Osteoblast (primary cell): ENCODE measurements at regions not wholly inside any gene's neighbourhood (a gene's known extent, or its start where the extent isn't known, plus 50 kb on each side); places are given as distances from the start of the nearest gene placed in this dataset. TPM values are rescaled to one million over a fixed set of nuclear protein-coding genes. Genes with fewer than 3 reads are reported as not detected.

ENCODE experiments used
- DNase-seq: peaks from one replicate; pipeline ENCODE4 v3.0.0; 2011; ENCODE audit warnings: low spot score, mixed read lengths; ENCODE audit not compliant: insufficient read length; ENCODE audit errors: missing footprints
- H2AFZ ChIP-seq: 2 replicates; pipeline ENCODE4 v1.6.0; 2011; ENCODE audit warnings: mild to moderate bottlenecking, low read length
- H3K27ac ChIP-seq: 2 replicates; pipeline ENCODE4 v1.5.1; 2011; ENCODE audit warnings: mild to moderate bottlenecking, low read depth, low read length, moderate library complexity
- H3K27me3 ChIP-seq: 2 replicates; pipeline ENCODE4 v1.6.0; 2012; ENCODE audit warnings: mild to moderate bottlenecking, control low read depth, inconsistent platforms, low read length, moderate library complexity; ENCODE audit not compliant: insufficient read depth
- H3K36me3 ChIP-seq: 2 replicates; pipeline ENCODE4 v1.5.1; 2011; ENCODE audit warnings: mild to moderate bottlenecking, low read length, control low read depth, moderate library complexity; ENCODE audit not compliant: insufficient read depth
- H3K4me1 ChIP-seq: 2 replicates; pipeline ENCODE4 v1.5.1; 2011; ENCODE audit warnings: mild to moderate bottlenecking, low read length, control low read depth, moderate library complexity; ENCODE audit not compliant: insufficient read depth
- H3K4me2 ChIP-seq: 2 replicates; pipeline ENCODE4 v1.6.0; 2011; ENCODE audit warnings: mild to moderate bottlenecking, low read length; ENCODE audit not compliant: insufficient read depth
- H3K4me3 ChIP-seq: fragments of 200-600 bp; sonication (generic); 3 replicates; pipeline ENCODE4 v1.5.1; 2012; ENCODE audit warnings: mild to moderate bottlenecking, low read length, inconsistent platforms; ENCODE audit not compliant: insufficient read depth
- H3K79me2 ChIP-seq: 2 replicates; pipeline ENCODE4 v1.6.0; 2012; ENCODE audit warnings: mild to moderate bottlenecking, low read length, control low read depth, inconsistent platforms; ENCODE audit not compliant: insufficient read depth
- H3K9me3 ChIP-seq: 2 replicates; pipeline ENCODE4 v1.5.1; 2011; ENCODE audit warnings: low read depth, low read length, control low read depth
- H4K20me1 ChIP-seq: 2 replicates; pipeline ENCODE4 v1.6.0; 2012; ENCODE audit warnings: mild to moderate bottlenecking, low read length, control low read depth; ENCODE audit not compliant: insufficient read depth
- small RNA-seq: library from RNA; depleted of rRNA; stranded (forward); fragments of <200 nt; gene quantifications from one replicate; pipeline ENCODE3, GENCODE V24; 2012
- TF ChIP-seq, protein P1 (sequence below): IDR thresholded peaks from 2 replicates; pipeline ENCODE4 v1.5.1; 2011; ENCODE audit warnings: mild to moderate bottlenecking, low read depth, low read length, moderate library complexity; ENCODE audit errors: extremely low read depth

DNA sequence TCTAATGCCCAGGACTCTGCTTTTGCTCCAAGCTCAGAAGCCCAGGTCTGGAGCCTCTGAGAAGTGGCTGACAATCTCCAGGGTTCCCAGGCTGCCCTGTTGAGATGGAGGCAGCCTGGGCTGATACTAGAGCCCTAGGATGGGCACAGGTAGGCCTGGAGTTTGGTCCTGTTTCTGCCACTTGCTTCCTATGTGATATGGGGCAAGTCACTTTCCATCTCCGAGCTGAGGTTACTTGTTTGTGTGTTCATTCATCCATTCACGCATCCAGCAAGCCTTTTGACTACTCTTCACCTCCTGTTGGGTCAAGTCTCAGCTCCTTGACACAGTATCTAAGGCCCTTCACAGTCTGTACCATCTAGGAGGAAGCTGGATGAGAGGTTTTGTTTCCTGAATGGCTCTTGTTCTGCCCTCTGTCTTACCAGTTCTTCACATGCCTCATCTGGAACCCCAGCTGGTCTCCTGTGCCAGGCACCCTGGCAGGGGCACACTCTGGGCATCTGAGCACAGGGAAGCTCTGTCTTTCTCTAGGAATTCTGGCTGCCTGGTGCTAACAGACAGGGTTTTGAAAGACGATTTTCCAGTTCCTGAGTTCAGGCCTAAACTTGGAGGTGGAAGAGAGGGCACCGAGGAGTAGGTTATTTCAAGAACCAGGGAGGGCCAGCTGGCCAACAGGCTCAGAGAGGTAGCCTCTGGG is 53.2 kb upstream of the AMPD3 start:
- Histone ChIP-seq H3K79me2 (no peaks in the 10 kb centered on the region), H2AFZ (no peak overlapping the region), H3K36me3 (no peaks in the 10 kb centered on the region), H3K9me3 (no peaks in the 10 kb centered on the region), H3K4me3 (no peak overlapping the region), H3K27me3 (no peaks in the 10 kb centered on the region), H3K4me2 (no peak overlapping the region), H4K20me1 (no peaks in the 10 kb centered on the region), H3K4me1 (peaks cover 11% of the 10 kb centered on the region), H3K27ac (no peak overlapping the region)
- no peak for DNase-seq
- TF ChIP-seq, protein P1, sequence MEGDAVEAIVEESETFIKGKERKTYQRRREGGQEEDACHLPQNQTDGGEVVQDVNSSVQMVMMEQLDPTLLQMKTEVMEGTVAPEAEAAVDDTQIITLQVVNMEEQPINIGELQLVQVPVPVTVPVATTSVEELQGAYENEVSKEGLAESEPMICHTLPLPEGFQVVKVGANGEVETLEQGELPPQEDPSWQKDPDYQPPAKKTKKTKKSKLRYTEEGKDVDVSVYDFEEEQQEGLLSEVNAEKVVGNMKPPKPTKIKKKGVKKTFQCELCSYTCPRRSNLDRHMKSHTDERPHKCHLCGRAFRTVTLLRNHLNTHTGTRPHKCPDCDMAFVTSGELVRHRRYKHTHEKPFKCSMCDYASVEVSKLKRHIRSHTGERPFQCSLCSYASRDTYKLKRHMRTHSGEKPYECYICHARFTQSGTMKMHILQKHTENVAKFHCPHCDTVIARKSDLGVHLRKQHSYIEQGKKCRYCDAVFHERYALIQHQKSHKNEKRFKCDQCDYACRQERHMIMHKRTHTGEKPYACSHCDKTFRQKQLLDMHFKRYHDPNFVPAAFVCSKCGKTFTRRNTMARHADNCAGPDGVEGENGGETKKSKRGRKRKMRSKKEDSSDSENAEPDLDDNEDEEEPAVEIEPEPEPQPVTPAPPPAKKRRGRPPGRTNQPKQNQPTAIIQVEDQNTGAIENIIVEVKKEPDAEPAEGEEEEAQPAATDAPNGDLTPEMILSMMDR = no peak

Small RNA genes lying in the stretch of these regions (small RNA-seq; reads per million reads assigned to genes)
- gene RNU6ATAC33P = not detected
